Keratinocyte (primary cell): ENCODE measurements at regions not wholly inside any gene's neighbourhood (a gene's known extent, or its start where the extent isn't known, plus 50 kb on each side); places are given as distances from the start of the nearest gene placed in this dataset.

Experiments
- EZH2 ChIP-seq: IDR thresholded peaks from one replicate; pipeline ENCODE4 v1.6.1; 2012; ENCODE audit warnings: inconsistent platforms, mild to moderate bottlenecking, low read length, moderate library complexity
- TF ChIP-seq, protein P1 (sequence below), 3 experiments: IDR thresholded peaks in 1 of 3; conservative IDR thresholded peaks in 1 of 3; optimal IDR thresholded peaks in 1 of 3; 2 replicates in 2 of 3; 3 replicates in 1 of 3; pipeline versions ENCODE3 to v1.5.1; 2011; ENCODE audit warnings: low read length in 3 of 3, mild to moderate bottlenecking in 3 of 3, moderate library complexity in 2 of 3, control low read depth in 1 of 3, inconsistent platforms in 1 of 3; ENCODE audit not compliant: insufficient read depth in 2 of 3; ENCODE audit errors: extremely low read depth in 1 of 3

DNA sequence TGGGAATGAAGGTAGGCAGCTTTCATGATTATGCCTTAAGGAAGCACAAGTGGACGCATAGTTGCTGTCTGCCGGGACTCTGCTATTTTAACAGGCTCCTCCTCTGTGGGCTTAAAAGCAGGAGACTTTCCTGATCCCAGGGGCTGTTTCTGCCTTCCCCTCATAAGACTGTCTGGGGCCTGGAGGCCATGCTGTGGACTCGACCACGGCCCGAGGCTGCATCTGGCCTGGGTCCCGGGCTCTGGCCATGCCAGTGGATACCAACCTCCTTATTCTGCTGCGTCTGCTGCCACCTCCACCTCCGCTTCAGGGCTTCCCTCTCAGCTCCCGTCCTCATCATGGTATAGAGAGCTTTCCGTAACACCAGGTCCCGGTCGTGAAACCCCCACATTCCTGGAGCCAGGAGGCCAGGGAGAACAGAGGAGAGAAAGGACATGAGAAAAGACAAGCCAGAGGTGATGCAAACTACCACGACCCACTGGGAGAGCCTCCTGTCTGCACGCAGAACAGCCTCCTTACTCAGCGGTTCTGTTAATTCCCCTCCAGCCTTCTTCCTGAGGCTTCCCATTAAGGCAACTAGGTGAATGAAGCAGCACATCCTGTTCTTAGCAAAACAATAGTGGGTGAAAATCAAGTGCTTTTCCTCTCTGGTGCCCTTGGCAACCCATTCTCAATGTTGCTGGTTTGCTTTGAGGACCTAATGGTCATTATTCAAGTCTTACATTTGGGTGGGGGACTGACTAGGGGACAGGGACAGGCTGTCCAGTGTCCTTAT is 200.5 kb downstream of the KLF13 start:
- TF ChIP-seq, protein P1, sequence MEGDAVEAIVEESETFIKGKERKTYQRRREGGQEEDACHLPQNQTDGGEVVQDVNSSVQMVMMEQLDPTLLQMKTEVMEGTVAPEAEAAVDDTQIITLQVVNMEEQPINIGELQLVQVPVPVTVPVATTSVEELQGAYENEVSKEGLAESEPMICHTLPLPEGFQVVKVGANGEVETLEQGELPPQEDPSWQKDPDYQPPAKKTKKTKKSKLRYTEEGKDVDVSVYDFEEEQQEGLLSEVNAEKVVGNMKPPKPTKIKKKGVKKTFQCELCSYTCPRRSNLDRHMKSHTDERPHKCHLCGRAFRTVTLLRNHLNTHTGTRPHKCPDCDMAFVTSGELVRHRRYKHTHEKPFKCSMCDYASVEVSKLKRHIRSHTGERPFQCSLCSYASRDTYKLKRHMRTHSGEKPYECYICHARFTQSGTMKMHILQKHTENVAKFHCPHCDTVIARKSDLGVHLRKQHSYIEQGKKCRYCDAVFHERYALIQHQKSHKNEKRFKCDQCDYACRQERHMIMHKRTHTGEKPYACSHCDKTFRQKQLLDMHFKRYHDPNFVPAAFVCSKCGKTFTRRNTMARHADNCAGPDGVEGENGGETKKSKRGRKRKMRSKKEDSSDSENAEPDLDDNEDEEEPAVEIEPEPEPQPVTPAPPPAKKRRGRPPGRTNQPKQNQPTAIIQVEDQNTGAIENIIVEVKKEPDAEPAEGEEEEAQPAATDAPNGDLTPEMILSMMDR (optimal IDR thresholded peaks at IDR 0.05 in 1 of 3, IDR thresholded peaks at IDR 0.05 in 1 of 3, conservative IDR thresholded peaks at IDR 0.05 in 1 of 3; ENCODE audit: extremely low read depth in 1 of 3, insufficient read depth in 2 of 3, low read length in 3 of 3) = no peak
- TF ChIP-seq EZH2 = no peak
